ENCODE measurements at regions not wholly inside any gene's neighbourhood (a gene's known extent, or its start where the extent isn't known, plus 50 kb on each side); places are given as distances from the start of the nearest gene placed in this dataset.

- TF ChIP-seq CTCF (IDR thresholded peaks at IDR 0.05) (no peak), EZH2phosphoT487 (IDR thresholded peaks at IDR 0.05) (no peak), EZH2 (IDR thresholded peaks at IDR 0.05) (no peak)
Measured at GRCh38 chr4:187178587-187178986, 454.9 kb upstream of the FAT1 start.

All from neural progenitor cell (in vitro differentiated cells).